HPDE6-E6E7 (cell line): ENCODE measurements at regions not wholly inside any gene's neighbourhood (a gene's known extent, or its start where the extent isn't known, plus 50 kb on each side); places are given as distances from the start of the nearest gene placed in this dataset.

Experiments used
- DNase-seq: peaks from one replicate; pipeline ENCODE4 v3.0.0; 2011; ENCODE audit warnings: missing footprints; ENCODE audit errors: extremely low spot score

GRCh38 chr7:25775999-25776743, 375.8 kb upstream of the NFE2L3 start:
- DNase-seq: no peak

GRCh38 chr7:25776744-25777123, 375.3 kb upstream of the NFE2L3 start:
- no peak for DNase-seq

GRCh38 chr7:25777969-25778708, 373.9 kb upstream of the NFE2L3 start:
- no peak for DNase-seq

- no peak for DNase-seq
These were observed 372.9 kb upstream of the NFE2L3 start for GRCh38 chr7:25779002-25779546.

- no peak for DNase-seq
These were observed 371.1 kb upstream of the NFE2L3 start for GRCh38 chr7:25780904-25781303.

- DNase-seq: no peak
These were observed 370.3 kb upstream of the NFE2L3 start for GRCh38 chr7:25781704-25782103.

GRCh38 chr7:25786936-25787335, 365.1 kb upstream of the NFE2L3 start:
- DNase-seq: no peak

- no peak for DNase-seq
These were observed 364.7 kb upstream of the NFE2L3 start for GRCh38 chr7:25787336-25787735.

- no peak for DNase-seq
These were observed 363.6 kb upstream of the NFE2L3 start for GRCh38 chr7:25788371-25788770.

- no peak for DNase-seq
These were observed 362.9 kb upstream of the NFE2L3 start for GRCh38 chr7:25788961-25789620.

GRCh38 chr7:25789701-25790640, 362.0 kb upstream of the NFE2L3 start:
- no peak for DNase-seq

- DNase-seq: no peak
These were observed 361.0 kb upstream of the NFE2L3 start for GRCh38 chr7:25790963-25791362.

- DNase-seq: no peak
These were observed 359.4 kb upstream of the NFE2L3 start for GRCh38 chr7:25792586-25792985.

GRCh38 chr7:25795824-25796235, 356.2 kb upstream of the NFE2L3 start:
- no peak for DNase-seq

- no peak for DNase-seq
These were observed 353.7 kb upstream of the NFE2L3 start for GRCh38 chr7:25798344-25798743.

GRCh38 chr7:25801214-25801613, 350.8 kb upstream of the NFE2L3 start:
- DNase-seq: no peak

- no peak for DNase-seq
These were observed 349.9 kb upstream of the NFE2L3 start for GRCh38 chr7:25802057-25802456.

GRCh38 chr7:25802473-25802872, 349.5 kb upstream of the NFE2L3 start:
- no peak for DNase-seq

GRCh38 chr7:25803117-25803887, 348.7 kb upstream of the NFE2L3 start:
- DNase-seq: no peak

GRCh38 chr7:25804154-25804553, 347.8 kb upstream of the NFE2L3 start:
- peak; percentile 94 for DNase-seq
